HFFc6 (cell line): ENCODE measurements at regions not wholly inside any gene's neighbourhood (a gene's known extent, or its start where the extent isn't known, plus 50 kb on each side); places are given as distances from the start of the nearest gene placed in this dataset.

Experiments
- DNase-seq: peaks from one replicate; pipeline ENCODE4 v3.0.0-alpha.2; 2018
- H3K27ac Mint-ChIP-seq: 2 replicates; pipeline ENCODE4 v1.8.0; 2020; ENCODE audit warnings: mild to moderate bottlenecking, mixed read lengths
- H3K27me3 Mint-ChIP-seq: 2 replicates; pipeline ENCODE4 v1.8.0; 2021; ENCODE audit warnings: mild to moderate bottlenecking, moderate library complexity, mixed read lengths; ENCODE audit not compliant: insufficient read depth
- H3K36me3 Mint-ChIP-seq: 2 replicates; pipeline ENCODE4 v1.8.0; 2021; ENCODE audit warnings: low read depth, mixed read lengths
- H3K4me1 Mint-ChIP-seq: 2 replicates; pipeline ENCODE4 v1.8.0; 2020; ENCODE audit warnings: low read depth, mixed read lengths
- H3K4me3 Mint-ChIP-seq: 2 replicates; pipeline ENCODE4 v1.8.0; 2020; ENCODE audit warnings: mild to moderate bottlenecking, moderate library complexity, mixed read lengths
- H3K9me3 Mint-ChIP-seq: 2 replicates; pipeline ENCODE4 v1.8.0; 2020; ENCODE audit warnings: mild to moderate bottlenecking, mixed read lengths
- TF ChIP-seq, protein P1 (sequence below): fragments of 200-600 bp; sonication (generic); IDR thresholded peaks from 2 replicates; pipeline ENCODE4 v1.5.0; 2021; ENCODE audit warnings: antibody characterized with exemption, mild to moderate bottlenecking

- TF ChIP-seq, protein P1, sequence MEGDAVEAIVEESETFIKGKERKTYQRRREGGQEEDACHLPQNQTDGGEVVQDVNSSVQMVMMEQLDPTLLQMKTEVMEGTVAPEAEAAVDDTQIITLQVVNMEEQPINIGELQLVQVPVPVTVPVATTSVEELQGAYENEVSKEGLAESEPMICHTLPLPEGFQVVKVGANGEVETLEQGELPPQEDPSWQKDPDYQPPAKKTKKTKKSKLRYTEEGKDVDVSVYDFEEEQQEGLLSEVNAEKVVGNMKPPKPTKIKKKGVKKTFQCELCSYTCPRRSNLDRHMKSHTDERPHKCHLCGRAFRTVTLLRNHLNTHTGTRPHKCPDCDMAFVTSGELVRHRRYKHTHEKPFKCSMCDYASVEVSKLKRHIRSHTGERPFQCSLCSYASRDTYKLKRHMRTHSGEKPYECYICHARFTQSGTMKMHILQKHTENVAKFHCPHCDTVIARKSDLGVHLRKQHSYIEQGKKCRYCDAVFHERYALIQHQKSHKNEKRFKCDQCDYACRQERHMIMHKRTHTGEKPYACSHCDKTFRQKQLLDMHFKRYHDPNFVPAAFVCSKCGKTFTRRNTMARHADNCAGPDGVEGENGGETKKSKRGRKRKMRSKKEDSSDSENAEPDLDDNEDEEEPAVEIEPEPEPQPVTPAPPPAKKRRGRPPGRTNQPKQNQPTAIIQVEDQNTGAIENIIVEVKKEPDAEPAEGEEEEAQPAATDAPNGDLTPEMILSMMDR: no peak
- no peak for DNase-seq
- peaks cover 5% of the 10 kb centered on the region; the same call in 1 of the 2 replicates for H3K9me3 Mint-ChIP-seq
- no peak overlapping the region for H3K27ac Mint-ChIP-seq
- no peaks in the 10 kb centered on the region for H3K36me3 Mint-ChIP-seq
- no peaks in the 10 kb centered on the region for H3K4me1 Mint-ChIP-seq
- no peak overlapping the region for H3K4me3 Mint-ChIP-seq
- H3K27me3 Mint-ChIP-seq: peaks cover 6% of the 10 kb centered on the region
These were observed 186.3 kb upstream of the SOX9 start for GRCh38 chr17:71934520-71934919.

GRCh38 chr17:71935341-71935740 lies 185.5 kb upstream of the SOX9 start:
- TF ChIP-seq, protein P1: no peak
- DNase-seq: no peak
- Mint-ChIP-seq H3K36me3 (no peaks in the 10 kb centered on the region), H3K4me1 (no peaks in the 10 kb centered on the region), H3K9me3 (peaks cover 10% of the 10 kb centered on the region; the same call in 1 of the 2 replicates), H3K4me3 (no peak overlapping the region), H3K27me3 (peaks cover 6% of the 10 kb centered on the region), H3K27ac (no peak overlapping the region)

GRCh38 chr17:71936977-71937376 lies 183.8 kb upstream of the SOX9 start:
- TF ChIP-seq, protein P1: no peak
- Mint-ChIP-seq H3K27ac (no peak overlapping the region), H3K4me3 (no peak overlapping the region), H3K36me3 (no peaks in the 10 kb centered on the region), H3K27me3 (peaks cover 2% of the 10 kb centered on the region), H3K9me3 (peaks cover 5% of the 10 kb centered on the region; the same call in 1 of the 2 replicates), H3K4me1 (no peaks in the 10 kb centered on the region)
- no peak for DNase-seq

DNA sequence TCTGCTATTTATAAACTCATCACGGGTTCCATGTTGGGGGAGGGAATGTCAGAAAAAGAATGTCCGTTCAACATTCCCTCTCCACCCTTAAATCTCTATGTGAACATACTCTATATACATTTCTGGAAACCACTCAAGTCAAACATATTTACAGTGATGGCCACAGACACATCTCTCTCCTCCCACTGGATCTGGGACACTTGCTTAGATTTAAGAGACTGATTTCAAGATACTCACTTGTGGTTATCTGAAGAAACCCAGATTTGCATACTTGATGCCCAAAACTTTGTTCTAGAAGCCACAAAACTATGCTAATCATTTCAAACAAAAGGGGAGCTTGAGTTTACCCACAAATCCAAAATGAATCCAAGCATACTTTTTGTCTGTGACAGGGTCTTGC lies 182.9 kb upstream of the SOX9 start:
- no peak overlapping the region for H3K4me3 Mint-ChIP-seq
- no peak for DNase-seq
- TF ChIP-seq, protein P1: no peak
- H3K27ac Mint-ChIP-seq: no peak overlapping the region
- no peaks in the 10 kb centered on the region for H3K36me3 Mint-ChIP-seq
- peaks cover 5% of the 10 kb centered on the region; the same call in 1 of the 2 replicates for H3K9me3 Mint-ChIP-seq
- H3K27me3 Mint-ChIP-seq: peaks cover 4% of the 10 kb centered on the region
- no peaks in the 10 kb centered on the region for H3K4me1 Mint-ChIP-seq

DNA sequence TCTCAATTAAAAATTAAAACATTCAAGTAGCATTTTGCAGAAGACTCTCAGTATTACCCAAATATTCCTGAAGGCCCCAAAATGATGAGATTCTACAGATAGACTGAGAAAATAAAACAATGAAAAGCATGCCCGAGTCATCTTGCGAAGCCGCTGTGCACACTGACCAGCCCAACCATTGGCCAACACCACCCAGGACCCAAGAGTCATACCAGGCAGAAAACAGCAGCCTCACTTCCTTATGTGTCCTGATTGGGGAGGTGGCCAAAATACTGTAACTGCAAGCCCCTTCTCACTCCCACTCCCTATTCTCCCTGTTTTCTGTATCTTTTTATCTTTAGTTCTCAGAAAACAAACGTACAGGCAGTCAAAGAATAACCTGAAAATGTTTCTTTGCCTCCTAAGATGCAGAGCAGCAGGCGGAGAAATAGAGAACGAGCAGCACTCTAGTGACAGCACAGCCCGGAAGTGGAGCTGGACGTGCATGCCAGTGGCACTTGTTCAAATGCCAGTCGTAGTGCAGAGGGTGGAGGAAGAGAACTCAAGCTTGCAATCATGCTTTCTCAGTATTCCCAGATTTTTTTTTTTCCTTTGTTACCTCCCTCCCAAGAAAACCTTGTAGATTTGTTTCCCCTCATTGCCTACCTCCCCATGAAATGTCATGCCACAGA lies 182.3 kb upstream of the SOX9 start:
- H3K27me3 Mint-ChIP-seq: peaks cover 4% of the 10 kb centered on the region
- TF ChIP-seq, protein P1: no peak
- H3K27ac Mint-ChIP-seq: no peak overlapping the region
- no peaks in the 10 kb centered on the region for H3K4me1 Mint-ChIP-seq
- DNase-seq: no peak
- H3K4me3 Mint-ChIP-seq: no peak overlapping the region
- H3K9me3 Mint-ChIP-seq: peaks cover 6% of the 10 kb centered on the region
- no peaks in the 10 kb centered on the region for H3K36me3 Mint-ChIP-seq
